Mesenchymal stem cell (in vitro differentiated cells and primary cell): ENCODE measurements at regions not wholly inside any gene's neighbourhood (a gene's known extent, or its start where the extent isn't known, plus 50 kb on each side); places are given as distances from the start of the nearest gene placed in this dataset.

Experiments used
- DNase-seq: peaks from one replicate; pipeline ENCODE4 v3.0.0-alpha.2; 2013
- H2AFZ ChIP-seq: one replicate; pipeline ENCODE4 v1.6.1; 2013; ENCODE audit warnings: low read depth, mild to moderate bottlenecking, control low read depth, inconsistent platforms, low read length, moderate library complexity
- H2AK5ac ChIP-seq: 2 replicates; pipeline ENCODE4 v1.6.1; 2013; ENCODE audit warnings: low read length, moderate library complexity, mild to moderate bottlenecking, inconsistent platforms; ENCODE audit not compliant: severe bottlenecking
- H2BK120ac ChIP-seq: one replicate; pipeline ENCODE4 v1.6.1; 2013; ENCODE audit warnings: low read depth, mild to moderate bottlenecking, inconsistent platforms, low read length, moderate library complexity
- H2BK12ac ChIP-seq, 2 experiments: one replicate each; pipeline ENCODE4 v1.6.1; 2013; ENCODE audit warnings: inconsistent platforms in 2 of 2, low read length in 2 of 2, mild to moderate bottlenecking in 2 of 2, moderate library complexity in 2 of 2, control low read depth in 1 of 2
- H2BK15ac ChIP-seq: one replicate; pipeline ENCODE4 v1.6.1; 2013; ENCODE audit warnings: mild to moderate bottlenecking, low read depth, inconsistent platforms; ENCODE audit not compliant: poor library complexity, severe bottlenecking
- H2BK5ac ChIP-seq: 2 replicates; pipeline ENCODE4 v1.6.1; 2013; ENCODE audit warnings: low read depth, mild to moderate bottlenecking, low read length, control low read depth, inconsistent platforms; ENCODE audit not compliant: poor library complexity, severe bottlenecking
- H3K14ac ChIP-seq, 2 experiments: one replicate each; pipeline ENCODE4 v1.6.1; 2013; ENCODE audit warnings: inconsistent platforms in 2 of 2, low read length in 2 of 2, control low read depth in 1 of 2, mild to moderate bottlenecking in 1 of 2, moderate library complexity in 1 of 2
- H3K18ac ChIP-seq, 2 experiments: one replicate each; pipeline ENCODE4 v1.6.1; 2013; ENCODE audit warnings: inconsistent platforms in 2 of 2, low read length in 2 of 2, control low read depth in 1 of 2, low read depth in 1 of 2, mild to moderate bottlenecking in 1 of 2
- H3K23ac ChIP-seq, 2 experiments: one replicate each; pipeline ENCODE4 v1.6.1; 2013; ENCODE audit warnings: inconsistent platforms in 2 of 2, low read length in 2 of 2, mild to moderate bottlenecking in 2 of 2, moderate library complexity in 2 of 2, control low read depth in 1 of 2
- H3K27ac ChIP-seq: 2 replicates; pipeline ENCODE4 v1.5.1; 2013; ENCODE audit warnings: mild to moderate bottlenecking, moderate library complexity, low read length, control low read depth, inconsistent platforms; ENCODE audit not compliant: poor library complexity, severe bottlenecking
- H3K27me3 ChIP-seq, 2 experiments: 2 replicates each; pipeline versions ENCODE4 v1.6.1 to v1.7.0; 2013; ENCODE audit warnings: low read length in 2 of 2, mild to moderate bottlenecking in 2 of 2, moderate library complexity in 2 of 2, control low read depth in 1 of 2, inconsistent platforms in 1 of 2; ENCODE audit not compliant: control insufficient read depth in 1 of 2, insufficient read depth in 1 of 2
- H3K36me3 ChIP-seq, 2 experiments: 2 replicates each; pipeline versions ENCODE4 v1.6.1 to v1.7.0; 2013; ENCODE audit warnings: low read length in 2 of 2, control low read depth in 1 of 2, inconsistent platforms in 1 of 2, low read depth in 1 of 2, mild to moderate bottlenecking in 1 of 2; ENCODE audit not compliant: insufficient read depth in 2 of 2, control insufficient read depth in 1 of 2
- H3K4ac ChIP-seq, 2 experiments: one replicate each; pipeline ENCODE4 v1.6.1; 2013; ENCODE audit warnings: inconsistent platforms in 2 of 2, low read length in 2 of 2, mild to moderate bottlenecking in 2 of 2, moderate library complexity in 2 of 2, control low read depth in 1 of 2, low read depth in 1 of 2
- H3K4me1 ChIP-seq: 2 replicates; pipeline ENCODE4 v1.6.1; 2013; ENCODE audit warnings: low read depth, low read length, control low read depth; ENCODE audit not compliant: control insufficient read depth, insufficient read depth
- H3K4me2 ChIP-seq: 2 replicates; pipeline ENCODE4 v1.6.1; 2013; ENCODE audit warnings: low read length, mild to moderate bottlenecking, inconsistent platforms; ENCODE audit not compliant: poor library complexity, severe bottlenecking
- H3K4me3 ChIP-seq, 2 experiments: 2 replicates each; pipeline versions ENCODE4 v1.5.1 to v1.7.0; 2013; ENCODE audit warnings: low read length in 2 of 2, mild to moderate bottlenecking in 2 of 2, control low read depth in 1 of 2, low read depth in 1 of 2; ENCODE audit not compliant: insufficient read depth in 1 of 2
- H3K79me1 ChIP-seq: replicated peaks from 2 replicates; pipeline ENCODE4 v1.6.1; 2013; ENCODE audit warnings: mild to moderate bottlenecking, control low read depth, low read length, inconsistent platforms; ENCODE audit not compliant: poor library complexity, severe bottlenecking
- H3K9ac ChIP-seq: 2 replicates; pipeline ENCODE4 v1.7.0; 2013; ENCODE audit warnings: mild to moderate bottlenecking, low read length, moderate library complexity
- H3K9me3 ChIP-seq: 2 replicates; pipeline ENCODE4 v1.7.0; 2013; ENCODE audit warnings: mild to moderate bottlenecking, low read length; ENCODE audit not compliant: control insufficient read depth
- H4K8ac ChIP-seq: one replicate; pipeline ENCODE4 v1.6.1; 2013; ENCODE audit warnings: inconsistent platforms, mild to moderate bottlenecking, low read length, moderate library complexity
- H4K91ac ChIP-seq: one replicate; pipeline ENCODE4 v1.6.1; 2013; ENCODE audit warnings: mild to moderate bottlenecking, low read length, inconsistent platforms
- WGBS: methylation state at CpG from one replicate; pipeline ENCODE4 v1.1.7; 2013; ENCODE audit warnings: mixed read lengths; 5-methylcytosine and 5-hydroxymethylcytosine counted together

DNA sequence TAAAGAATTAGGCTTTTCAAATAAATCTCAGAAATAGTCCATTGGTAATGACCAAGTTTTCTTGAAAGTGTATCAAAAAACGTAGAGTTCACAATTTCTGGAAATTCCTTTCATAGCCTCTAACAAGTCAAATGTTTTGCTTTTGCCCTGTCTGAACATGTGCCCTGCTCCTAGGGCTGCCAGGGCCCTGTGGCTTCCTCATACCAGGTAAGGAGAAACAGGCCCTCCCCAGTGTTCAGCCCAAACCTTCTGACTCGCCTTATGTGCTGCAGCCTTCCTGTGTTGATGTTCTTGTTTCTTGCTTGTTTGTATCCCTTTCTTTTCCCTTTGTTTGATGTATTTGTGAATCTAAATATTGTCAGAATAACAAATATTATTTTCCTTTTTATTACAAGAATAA lies 146.1 kb upstream of the PACRGL start:
- 94% methylated on average over 1 of the region's 2 CpGs for WGBS
- H2BK120ac ChIP-seq: no peak overlapping the region
- no peak overlapping the region for H3K14ac ChIP-seq
- H2BK12ac ChIP-seq: no peak overlapping the region
- H3K4me3 ChIP-seq: no peak overlapping the region
- no peak overlapping the region for H3K23ac ChIP-seq
- no peak overlapping the region for H3K18ac ChIP-seq
- H3K9me3 ChIP-seq: no peaks in the 10 kb centered on the region
- no peak overlapping the region for H2BK5ac ChIP-seq
- no peak overlapping the region for H3K4ac ChIP-seq
- no peak overlapping the region for H4K8ac ChIP-seq
- no peaks in the 10 kb centered on the region for H3K79me1 ChIP-seq
- no peaks in the 10 kb centered on the region for H3K4me1 ChIP-seq
- DNase-seq: no peak
- H2BK15ac ChIP-seq: no peak overlapping the region
- no peak overlapping the region for H3K27ac ChIP-seq
- H2AK5ac ChIP-seq: no peak overlapping the region
- no peak overlapping the region for H2AFZ ChIP-seq
- no peak overlapping the region for H4K91ac ChIP-seq
- H3K27me3 ChIP-seq: no peaks in the 10 kb centered on the region
- no peak overlapping the region for H3K9ac ChIP-seq
- peaks cover 0 to 69% of the 10 kb centered on the region in 2 experiments for H3K36me3 ChIP-seq
- H3K4me2 ChIP-seq: no peak overlapping the region

GRCh38 chr4:20565075-20565721 lies 135.1 kb upstream of the PACRGL start:
- H2BK12ac ChIP-seq: no peak overlapping the region
- no peak overlapping the region for H4K91ac ChIP-seq
- H3K18ac ChIP-seq: no peak overlapping the region
- H3K9me3 ChIP-seq: no peaks in the 10 kb centered on the region
- H2BK15ac ChIP-seq: no peak overlapping the region
- DNase-seq: no peak
- no peaks in the 10 kb centered on the region for H3K79me1 ChIP-seq
- H3K14ac ChIP-seq: no peak overlapping the region
- H3K27me3 ChIP-seq: no peaks in the 10 kb centered on the region
- H3K36me3 ChIP-seq: peaks cover 0 to 60% of the 10 kb centered on the region in 2 experiments
- H3K23ac ChIP-seq: no peak overlapping the region
- H3K9ac ChIP-seq: no peak overlapping the region
- no peak overlapping the region for H2AK5ac ChIP-seq
- no peak overlapping the region for H3K4me3 ChIP-seq
- no peak overlapping the region for H4K8ac ChIP-seq
- no peak overlapping the region for H2AFZ ChIP-seq
- H3K4me2 ChIP-seq: no peak overlapping the region
- H2BK120ac ChIP-seq: no peak overlapping the region
- no peaks in the 10 kb centered on the region for H3K4me1 ChIP-seq
- H2BK5ac ChIP-seq: no peak overlapping the region
- 80% methylated on average over 6 of the region's 7 CpGs for WGBS
- H3K4ac ChIP-seq: no peak overlapping the region
- H3K27ac ChIP-seq: no peak overlapping the region

DNA sequence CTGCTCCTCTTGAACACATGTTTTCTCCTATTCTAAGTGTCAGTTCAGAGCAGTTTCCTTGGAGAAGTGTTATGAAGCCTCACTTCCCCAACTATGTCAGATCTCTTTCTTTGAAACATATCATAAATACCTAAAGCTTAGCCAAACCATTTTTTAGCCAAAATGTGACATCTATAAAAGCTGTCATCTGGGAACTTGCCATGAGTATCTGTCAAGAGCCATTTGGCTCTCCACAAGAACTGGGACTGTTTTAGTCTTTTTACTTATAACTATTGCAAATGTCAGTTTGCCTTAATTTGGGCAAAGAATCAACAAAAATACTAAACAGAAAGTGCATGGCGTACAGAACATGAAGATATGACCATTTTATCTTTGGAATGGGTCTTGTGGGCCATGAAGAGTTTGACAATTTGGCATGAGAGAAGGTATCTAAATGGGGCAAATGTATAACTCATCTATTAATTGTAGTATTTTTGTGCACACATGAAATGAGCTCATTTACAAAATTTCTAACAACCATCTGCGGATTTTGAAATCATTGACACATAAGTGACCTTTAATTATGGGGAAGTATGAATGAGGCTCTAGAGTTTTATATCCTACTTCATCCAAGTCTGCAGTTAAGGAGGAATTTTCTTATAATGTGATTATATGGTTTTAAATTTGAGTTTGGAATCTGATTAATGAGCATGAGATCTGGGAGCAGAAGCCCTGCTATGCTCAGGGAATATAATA lies 129.1 kb upstream of the PACRGL start:
- no peak overlapping the region for H2BK5ac ChIP-seq
- H2AFZ ChIP-seq: no peak overlapping the region
- H3K36me3 ChIP-seq: peaks cover 0 to 60% of the 10 kb centered on the region in 2 experiments
- H2BK12ac ChIP-seq: no peak overlapping the region
- no peak overlapping the region for H3K4me2 ChIP-seq
- WGBS: 80% methylated on average over 1 of the region's 2 CpGs
- no peaks in the 10 kb centered on the region for H3K4me1 ChIP-seq
- H3K27me3 ChIP-seq: no peaks in the 10 kb centered on the region
- H2BK15ac ChIP-seq: no peak overlapping the region
- no peak overlapping the region for H3K9ac ChIP-seq
- no peaks in the 10 kb centered on the region for H3K79me1 ChIP-seq
- H3K4me3 ChIP-seq: no peak overlapping the region
- no peak for DNase-seq
- H3K18ac ChIP-seq: no peak overlapping the region
- no peak overlapping the region for H4K8ac ChIP-seq
- no peak overlapping the region for H4K91ac ChIP-seq
- H2BK120ac ChIP-seq: no peak overlapping the region
- no peak overlapping the region for H3K23ac ChIP-seq
- H3K4ac ChIP-seq: no peak overlapping the region
- H3K9me3 ChIP-seq: no peaks in the 10 kb centered on the region
- H3K14ac ChIP-seq: no peak overlapping the region
- H2AK5ac ChIP-seq: no peak overlapping the region
- H3K27ac ChIP-seq: no peak overlapping the region

DNA sequence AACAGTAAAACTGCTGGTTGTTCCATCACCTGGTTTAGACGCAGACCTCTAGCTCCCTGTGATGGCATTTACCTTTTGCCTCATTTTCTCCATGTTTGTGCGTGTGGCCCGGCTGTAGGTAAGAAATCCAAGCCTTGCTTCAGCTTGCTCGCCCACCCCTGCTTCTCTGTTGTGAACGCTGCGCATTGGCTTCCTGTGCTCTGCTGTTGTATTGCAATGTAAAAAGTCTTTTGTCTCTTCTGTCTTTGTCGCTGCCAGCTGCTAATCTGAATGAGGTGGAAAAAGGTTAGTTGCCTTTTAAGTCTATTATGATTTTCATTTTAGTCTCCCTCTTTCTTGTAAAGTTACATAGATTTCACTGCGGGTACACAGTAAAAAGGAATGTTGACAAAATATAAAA lies 127.3 kb upstream of the PACRGL start:
- H3K23ac ChIP-seq: no peak overlapping the region
- H2AK5ac ChIP-seq: no peak overlapping the region
- no peak overlapping the region for H2AFZ ChIP-seq
- H2BK15ac ChIP-seq: no peak overlapping the region
- 94% methylated on average over 6 of the region's 8 CpGs for WGBS
- no peak overlapping the region for H3K27ac ChIP-seq
- no peaks in the 10 kb centered on the region for H3K79me1 ChIP-seq
- no peak overlapping the region for H3K18ac ChIP-seq
- H3K27me3 ChIP-seq: no peaks in the 10 kb centered on the region
- no peak overlapping the region for H3K4me3 ChIP-seq
- no peak overlapping the region for H2BK12ac ChIP-seq
- H3K4ac ChIP-seq: no peak overlapping the region
- peaks cover 0 to 49% of the 10 kb centered on the region in 2 experiments for H3K36me3 ChIP-seq
- no peak overlapping the region for H3K9ac ChIP-seq
- no peak overlapping the region for H2BK120ac ChIP-seq
- H3K4me2 ChIP-seq: no peak overlapping the region
- no peak overlapping the region for H4K8ac ChIP-seq
- H4K91ac ChIP-seq: no peak overlapping the region
- H2BK5ac ChIP-seq: no peak overlapping the region
- no peak for DNase-seq
- no peak overlapping the region for H3K14ac ChIP-seq
- H3K4me1 ChIP-seq: no peaks in the 10 kb centered on the region
- no peaks in the 10 kb centered on the region for H3K9me3 ChIP-seq
